Astrocyte (in vitro differentiated cells and primary cell): ENCODE measurements at regions not wholly inside any gene's neighbourhood (a gene's known extent, or its start where the extent isn't known, plus 50 kb on each side); places are given as distances from the start of the nearest gene placed in this dataset.

ENCODE experiments used
- CTCF ChIP-seq: IDR thresholded peaks from 2 replicates; pipeline ENCODE4 v1.5.1; 2011; ENCODE audit warnings: low read depth, mild to moderate bottlenecking, inconsistent platforms, low read length, moderate library complexity; ENCODE audit not compliant: insufficient read depth
- EZH2 ChIP-seq: IDR thresholded peaks from 2 replicates; pipeline ENCODE4 v1.6.1; 2012; ENCODE audit warnings: mild to moderate bottlenecking, low read length, inconsistent platforms; ENCODE audit not compliant: insufficient read depth

DNA sequence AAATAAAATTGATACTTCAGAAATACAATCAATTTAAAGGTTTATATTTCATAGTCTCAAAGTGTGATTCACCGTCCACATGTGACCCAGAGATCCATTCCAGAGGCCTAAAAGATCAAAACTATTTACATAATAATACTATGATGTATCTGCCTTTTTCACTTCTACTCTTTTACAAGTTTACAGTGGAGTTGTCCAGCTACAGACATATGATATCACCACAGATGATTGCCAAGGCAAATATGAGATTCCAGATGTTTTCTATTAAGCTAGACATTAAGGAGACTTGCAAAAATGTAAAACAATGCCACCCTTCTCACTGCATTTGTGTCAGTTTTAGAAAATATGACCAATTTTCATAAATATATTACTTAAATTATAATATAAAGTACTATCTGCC lies 443.7 kb downstream of the GJA1 start:
- TF ChIP-seq CTCF = no peak
- TF ChIP-seq EZH2 = no peak
